Daoy (cell line): ENCODE measurements at regions not wholly inside any gene's neighbourhood (a gene's known extent, or its start where the extent isn't known, plus 50 kb on each side); places are given as distances from the start of the nearest gene placed in this dataset.

Experiments
- DNase-seq: peaks from one replicate; pipeline ENCODE4 v3.0.0-alpha.2; 2015; ENCODE audit warnings: low read depth

GRCh38 chr3:11089931-11090330, 64.4 kb upstream of the HRH1 start:
- no peak for DNase-seq

GRCh38 chr3:11090551-11090950, 63.7 kb upstream of the HRH1 start:
- no peak for DNase-seq

GRCh38 chr3:11091088-11091590, 63.2 kb upstream of the HRH1 start:
- DNase-seq: no peak

- no peak for DNase-seq
Measured at GRCh38 chr3:11091791-11092190, 62.5 kb upstream of the HRH1 start.

GRCh38 chr3:11093823-11094340, 60.4 kb upstream of the HRH1 start:
- DNase-seq: no peak

- DNase-seq: peak; percentile 63
Measured at GRCh38 chr3:11095932-11096265, 58.4 kb upstream of the HRH1 start.

GRCh38 chr3:11096266-11097139, 57.8 kb upstream of the HRH1 start:
- peak; percentile 96 for DNase-seq

GRCh38 chr3:11099306-11099705, 55.0 kb upstream of the HRH1 start:
- DNase-seq: no peak
